ENCODE measurements at regions not wholly inside any gene's neighbourhood (a gene's known extent, or its start where the extent isn't known, plus 50 kb on each side); places are given as distances from the start of the nearest gene placed in this dataset.

DNA sequence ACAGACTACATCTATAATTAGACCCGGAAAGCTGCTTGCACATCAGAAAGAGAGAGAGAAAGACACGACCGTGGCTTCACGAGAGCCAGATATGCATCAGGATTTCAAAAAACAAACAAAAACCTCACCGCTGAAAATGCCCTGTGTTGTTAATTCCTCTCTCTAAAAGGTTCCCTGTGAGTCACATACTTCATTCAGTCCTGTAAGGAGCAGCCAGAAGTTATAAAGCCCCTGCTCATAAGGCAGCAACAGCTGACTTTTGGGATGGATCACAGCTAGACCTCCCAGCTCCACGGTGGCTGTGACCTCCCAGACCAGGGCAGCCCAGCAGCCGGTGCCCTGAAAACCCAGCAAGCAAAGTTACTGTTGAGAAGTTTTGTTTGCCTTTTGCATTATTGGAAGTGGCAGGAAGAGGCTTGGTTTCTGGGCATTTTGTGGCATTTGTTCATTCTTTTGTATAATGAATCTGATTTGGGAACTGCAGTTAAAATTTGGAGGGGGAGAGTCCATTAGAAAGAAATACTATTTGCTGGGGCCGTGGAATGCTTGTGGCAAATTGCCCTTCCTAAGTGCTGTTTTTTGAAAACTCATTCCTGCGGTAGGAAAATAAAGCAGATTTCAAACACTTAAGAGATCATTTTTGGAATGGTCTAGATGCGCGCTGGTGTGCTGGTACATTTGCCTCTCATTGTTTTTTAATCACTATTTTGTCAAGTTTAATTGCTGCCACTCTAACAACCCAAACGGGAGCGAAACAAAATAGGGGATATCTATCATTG is 520.4 kb downstream of the BCOR start:
- TF ChIP-seq GABPA (IDR thresholded peaks at IDR 0.05 in 1 of 2, conservative IDR thresholded peaks at IDR 0.05 in 1 of 2) (no peak), RXRA (IDR thresholded peaks at IDR 0.05) (no peak), SP1 (IDR thresholded peaks at IDR 0.05) (no peak), TAF1 (conservative IDR thresholded peaks at IDR 0.05) (no peak), JUND (IDR thresholded peaks at IDR 0.05) (no peak), MAX (IDR thresholded peaks at IDR 0.05) (no peak), YY1 (IDR thresholded peaks at IDR 0.05) (no peak)
- TF ChIP-seq, protein P1, sequence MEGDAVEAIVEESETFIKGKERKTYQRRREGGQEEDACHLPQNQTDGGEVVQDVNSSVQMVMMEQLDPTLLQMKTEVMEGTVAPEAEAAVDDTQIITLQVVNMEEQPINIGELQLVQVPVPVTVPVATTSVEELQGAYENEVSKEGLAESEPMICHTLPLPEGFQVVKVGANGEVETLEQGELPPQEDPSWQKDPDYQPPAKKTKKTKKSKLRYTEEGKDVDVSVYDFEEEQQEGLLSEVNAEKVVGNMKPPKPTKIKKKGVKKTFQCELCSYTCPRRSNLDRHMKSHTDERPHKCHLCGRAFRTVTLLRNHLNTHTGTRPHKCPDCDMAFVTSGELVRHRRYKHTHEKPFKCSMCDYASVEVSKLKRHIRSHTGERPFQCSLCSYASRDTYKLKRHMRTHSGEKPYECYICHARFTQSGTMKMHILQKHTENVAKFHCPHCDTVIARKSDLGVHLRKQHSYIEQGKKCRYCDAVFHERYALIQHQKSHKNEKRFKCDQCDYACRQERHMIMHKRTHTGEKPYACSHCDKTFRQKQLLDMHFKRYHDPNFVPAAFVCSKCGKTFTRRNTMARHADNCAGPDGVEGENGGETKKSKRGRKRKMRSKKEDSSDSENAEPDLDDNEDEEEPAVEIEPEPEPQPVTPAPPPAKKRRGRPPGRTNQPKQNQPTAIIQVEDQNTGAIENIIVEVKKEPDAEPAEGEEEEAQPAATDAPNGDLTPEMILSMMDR (IDR thresholded peaks at IDR 0.05; ENCODE audit: low read depth, low read length, missing input control) = no peak
